ENCODE measurements at regions not wholly inside any gene's neighbourhood (a gene's known extent, or its start where the extent isn't known, plus 50 kb on each side); places are given as distances from the start of the nearest gene placed in this dataset.

DNA sequence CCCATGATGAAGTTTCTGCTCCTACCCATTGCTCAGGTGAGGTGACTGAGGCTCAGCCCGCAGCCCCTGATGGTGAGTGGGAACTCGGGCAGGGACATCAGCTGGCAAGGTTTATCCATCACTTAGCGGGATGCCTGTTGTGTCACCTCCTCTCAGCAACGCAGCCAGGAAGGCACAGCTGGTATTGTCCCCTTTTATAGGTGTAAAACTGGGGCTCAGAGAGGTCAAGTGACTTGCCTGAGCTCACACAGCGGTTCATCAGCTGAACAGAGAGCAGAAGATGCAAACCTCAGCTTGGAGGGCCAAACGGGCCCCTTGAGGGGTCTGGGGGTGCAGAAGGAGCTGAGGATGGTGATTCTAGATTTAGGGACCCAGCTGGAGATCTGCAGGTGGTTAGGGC, 143.6 kb downstream of the PHETA1 start:
- TF ChIP-seq CTCF (IDR thresholded peaks at IDR 0.05) (no peak), POLR2A (IDR thresholded peaks at IDR 0.05) (no peak)

All from uterus (tissue), 2 donors.